Left renal cortex interstitium (tissue), 4 donors: ENCODE measurements at regions not wholly inside any gene's neighbourhood (a gene's known extent, or its start where the extent isn't known, plus 50 kb on each side); places are given as distances from the start of the nearest gene placed in this dataset.

Experiments used
- DNase-seq, 4 donors: peaks; one replicate each; pipeline ENCODE4 v3.0.0-alpha.2; 2013; ENCODE audit warnings: low read depth in 4 of 4, low spot score in 2 of 4, missing footprints in 1 of 4

DNA sequence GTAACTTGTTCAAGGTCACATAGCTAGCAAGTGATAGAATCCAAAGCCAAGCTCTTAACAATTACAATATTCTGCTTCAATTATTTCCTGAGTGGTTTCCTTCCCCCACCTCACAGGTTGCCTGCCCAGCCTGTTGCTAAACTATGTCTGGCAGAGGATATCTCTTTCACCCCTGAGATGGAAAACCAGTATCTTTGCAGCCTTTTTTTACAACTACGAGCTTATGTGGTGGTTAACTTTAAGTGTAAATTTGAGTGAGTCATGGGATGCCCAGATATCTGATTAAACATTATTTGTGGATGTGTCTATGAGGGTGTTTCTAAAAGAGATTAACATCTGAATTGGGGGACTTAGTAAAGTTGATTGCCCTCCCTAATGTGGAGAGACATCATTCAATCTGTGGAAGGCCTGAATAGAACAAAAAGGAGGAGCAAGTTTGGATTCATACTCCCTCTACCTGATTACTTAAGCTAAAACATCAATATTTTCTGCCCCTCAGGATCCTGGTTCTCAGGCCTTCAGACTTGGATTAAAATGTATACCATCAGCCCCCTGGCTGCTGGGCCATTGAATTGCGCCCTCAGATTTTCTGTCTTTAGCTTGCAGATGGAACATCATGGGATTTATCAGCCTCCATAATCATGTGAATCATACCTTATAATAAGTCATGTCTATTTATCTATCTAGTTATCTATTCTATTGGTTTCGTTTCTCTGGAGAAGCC lies 911.9 kb downstream of the METTL15 start:
- DNase-seq = no peak

DNA sequence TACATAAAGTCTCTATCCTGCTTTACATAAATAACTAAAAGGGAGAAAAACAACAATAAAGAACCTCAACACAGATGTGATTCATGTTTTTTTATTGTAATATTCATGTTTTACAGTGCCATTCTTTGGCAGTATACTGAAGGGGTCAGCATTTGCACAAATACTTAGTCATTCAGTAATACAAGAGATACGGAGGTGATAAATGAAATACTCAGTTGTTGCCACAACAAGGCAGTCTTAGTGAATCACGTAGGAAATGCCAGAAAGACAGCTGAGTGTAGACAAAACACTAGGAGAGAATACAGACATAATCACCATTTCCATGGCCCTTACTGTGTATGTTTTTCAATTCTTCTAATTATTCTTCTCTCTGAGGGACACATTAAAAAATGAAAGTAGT lies 910.4 kb downstream of the METTL15 start:
- no peak for DNase-seq

GRCh38 chr11:29017941-29018340 lies 909.8 kb downstream of the METTL15 start:
- DNase-seq = no peak

GRCh38 chr11:29012507-29012906 lies 904.3 kb downstream of the METTL15 start:
- DNase-seq = no peak

DNA sequence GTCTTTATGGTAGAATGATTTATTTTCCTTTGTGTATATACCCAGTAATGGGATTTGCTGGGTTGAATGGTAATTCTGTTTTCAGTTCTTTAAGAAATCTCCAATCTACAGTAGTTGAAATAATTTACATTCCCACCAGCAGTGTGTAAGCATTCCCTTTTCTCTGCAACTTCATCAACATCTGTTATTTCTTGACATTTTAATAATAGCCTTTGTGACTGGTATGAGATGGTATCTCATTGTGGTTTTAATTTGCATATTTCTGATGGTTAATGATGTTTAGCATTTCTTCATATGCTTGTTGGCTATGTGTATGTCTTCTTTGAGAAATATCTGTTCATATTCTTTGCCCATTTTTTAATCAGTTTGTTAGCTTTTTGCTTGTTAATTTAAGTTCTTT lies 901.2 kb downstream of the METTL15 start:
- DNase-seq = no peak

DNA sequence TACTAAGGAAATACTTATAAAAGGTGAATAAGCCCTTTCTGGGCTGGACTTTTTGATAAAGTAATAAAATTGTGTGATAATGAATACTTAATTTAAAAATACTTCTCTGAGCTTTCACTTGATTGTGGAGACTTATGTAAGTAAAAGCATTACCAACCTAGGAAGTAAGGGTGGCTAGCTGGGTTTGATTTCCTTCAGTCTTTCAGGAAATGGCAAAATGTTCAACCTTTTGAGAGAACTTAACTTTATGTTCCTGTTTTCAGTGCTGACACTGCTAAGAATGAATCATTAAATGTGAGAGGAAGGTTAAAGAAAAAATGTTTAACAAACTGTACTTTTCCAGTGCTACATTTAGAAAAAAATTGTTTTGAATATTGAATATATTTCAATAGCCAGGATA lies 900.3 kb downstream of the METTL15 start:
- no peak for DNase-seq

DNA sequence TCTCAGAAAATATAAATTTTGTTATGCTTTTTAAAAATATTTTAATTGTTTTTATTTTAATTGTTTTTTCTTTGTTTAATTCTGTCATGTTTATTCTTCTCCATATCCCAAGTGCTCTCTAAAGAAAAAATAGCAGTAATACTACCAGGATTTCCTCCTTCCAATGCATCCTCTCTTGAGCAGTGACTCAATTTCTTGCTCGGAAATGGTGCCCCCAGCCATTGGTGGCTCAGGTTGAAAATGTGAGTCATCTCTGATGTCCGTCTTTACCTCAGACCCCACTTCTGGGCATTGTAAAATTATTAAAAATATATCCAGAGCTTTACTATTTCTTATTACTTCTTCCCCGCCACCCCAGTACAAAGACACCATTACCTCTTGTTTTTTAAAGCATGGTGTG lies 898.5 kb downstream of the METTL15 start:
- no peak for DNase-seq

- no peak for DNase-seq
These were observed 897.3 kb downstream of the METTL15 start for GRCh38 chr11:29005401-29005980.

DNA sequence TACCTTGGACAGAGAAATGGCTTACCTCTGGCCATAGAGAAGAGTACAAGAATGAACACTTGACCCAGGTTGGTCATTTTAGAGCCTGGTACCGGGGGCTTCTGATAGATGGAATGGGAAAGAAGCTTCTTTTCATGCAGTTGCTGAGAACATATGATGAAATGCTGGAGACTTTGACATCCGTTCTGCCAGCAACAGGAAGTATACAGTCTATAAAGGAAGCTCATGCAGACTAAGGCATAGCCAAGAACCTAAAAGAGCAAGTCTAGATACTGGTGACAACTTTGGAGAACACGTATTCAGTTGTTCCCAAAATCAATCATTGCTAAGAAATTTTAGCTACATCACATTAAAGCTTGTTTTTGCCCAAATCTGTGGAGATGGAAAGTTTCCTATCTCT lies 894.6 kb downstream of the METTL15 start:
- no peak for DNase-seq

DNA sequence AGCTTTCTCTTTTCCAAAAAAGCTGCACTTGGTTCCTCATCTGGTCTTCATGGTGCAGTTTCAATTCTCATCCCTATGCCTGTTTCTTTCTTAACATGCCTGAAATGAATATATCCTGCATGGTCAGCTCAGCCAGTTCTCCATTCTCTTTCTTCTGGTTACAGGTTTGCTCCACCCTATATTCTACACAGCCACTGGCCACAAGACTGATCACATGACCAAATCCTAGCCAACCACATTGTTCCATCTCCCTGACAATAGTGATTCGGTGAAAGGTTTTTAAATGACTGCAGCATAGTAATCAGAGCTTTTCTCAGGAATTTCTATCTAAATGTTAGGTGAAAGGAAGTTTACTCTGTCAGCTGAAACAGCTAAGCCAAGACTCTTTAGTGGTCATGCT lies 891.4 kb downstream of the METTL15 start:
- DNase-seq = no peak

DNA sequence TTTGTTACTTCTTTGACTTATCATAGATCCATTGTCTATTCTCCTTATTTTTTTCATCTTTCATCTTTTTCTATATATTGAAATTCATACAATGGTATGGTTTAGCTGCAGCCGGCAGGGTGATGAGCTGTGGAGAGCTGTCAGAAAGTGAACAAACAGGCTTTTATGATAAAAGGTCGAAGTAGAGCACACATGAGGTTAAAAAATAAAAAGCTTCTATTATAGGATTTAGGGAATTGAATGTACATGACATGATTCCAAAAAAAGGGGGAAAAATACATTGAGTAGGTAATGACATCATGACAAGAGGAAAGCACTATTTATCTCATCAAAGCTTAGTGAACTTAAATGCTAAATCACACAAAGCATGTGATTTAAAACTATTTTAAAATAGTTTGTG lies 884.8 kb downstream of the METTL15 start:
- no peak for DNase-seq

GRCh38 chr11:28984231-28984630 lies 876.0 kb downstream of the METTL15 start:
- no peak for DNase-seq

- DNase-seq = no peak
These were observed 875.6 kb downstream of the METTL15 start for GRCh38 chr11:28983780-28984179.

- no peak for DNase-seq
These were observed 873.2 kb downstream of the METTL15 start for GRCh38 chr11:28981381-28981780.

GRCh38 chr11:28976801-28977145 lies 868.6 kb downstream of the METTL15 start:
- no peak for DNase-seq

DNA sequence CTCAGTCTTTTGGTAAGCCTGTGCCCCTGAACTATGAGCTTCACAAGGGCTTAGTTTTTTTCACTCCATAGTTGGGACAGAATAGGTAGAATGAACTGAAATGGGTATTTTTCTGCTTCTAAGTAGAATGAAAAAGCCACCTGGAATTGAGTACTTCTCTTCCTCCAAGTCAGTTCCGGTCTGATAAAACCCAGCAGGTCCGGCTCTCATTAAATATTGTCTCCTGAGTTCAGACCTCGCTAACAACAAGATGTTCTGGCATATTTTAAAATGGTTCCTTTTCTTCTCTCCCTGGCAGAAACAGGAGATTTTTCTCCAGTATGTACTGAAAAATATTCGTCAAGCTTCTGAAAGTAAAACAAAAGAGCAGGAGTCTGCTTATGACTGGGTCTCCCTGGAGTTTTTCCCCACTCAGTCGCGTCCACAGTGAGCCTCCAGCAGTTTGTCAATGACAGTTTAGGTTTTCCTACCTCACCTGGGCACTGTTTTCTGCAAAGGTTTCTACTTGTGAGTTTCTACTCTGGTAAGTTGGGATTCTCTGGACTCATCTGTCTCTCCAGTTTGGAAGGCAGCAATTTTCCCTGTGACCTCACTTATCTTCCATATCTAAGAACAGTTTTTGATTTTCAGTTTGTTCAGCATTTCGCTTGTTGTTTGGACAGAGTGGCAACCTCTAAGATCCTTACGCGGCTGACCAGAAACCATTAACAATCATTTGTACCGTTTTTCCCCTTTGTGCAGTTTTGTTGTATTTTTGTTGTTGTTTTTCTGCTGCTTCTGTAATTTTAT lies 868.0 kb downstream of the METTL15 start:
- DNase-seq = no peak

GRCh38 chr11:28969832-28970231 lies 861.6 kb downstream of the METTL15 start:
- DNase-seq = no peak

GRCh38 chr11:28966951-28967350 lies 858.8 kb downstream of the METTL15 start:
- DNase-seq = no peak

- no peak for DNase-seq
These were observed 857.6 kb downstream of the METTL15 start for GRCh38 chr11:28965819-28966218.

GRCh38 chr11:28964811-28965210 lies 856.6 kb downstream of the METTL15 start:
- DNase-seq = no peak

GRCh38 chr11:28963187-28963586 lies 855.0 kb downstream of the METTL15 start:
- no peak for DNase-seq

- no peak for DNase-seq
These were observed 854.3 kb downstream of the METTL15 start for GRCh38 chr11:28962502-28962901.
